Fibroblast of skin of left quadriceps (primary cell): ENCODE measurements at regions not wholly inside any gene's neighbourhood (a gene's known extent, or its start where the extent isn't known, plus 50 kb on each side); places are given as distances from the start of the nearest gene placed in this dataset.
A peak's percentile ranks its signal among the peaks of the same experiment; 100 is the strongest.

ENCODE experiments used
- DNase-seq, 2 experiments: peaks; one replicate each; pipeline ENCODE4 v3.0.0-alpha.2; 2013; ENCODE audit warnings: low read depth in 2 of 2

DNA sequence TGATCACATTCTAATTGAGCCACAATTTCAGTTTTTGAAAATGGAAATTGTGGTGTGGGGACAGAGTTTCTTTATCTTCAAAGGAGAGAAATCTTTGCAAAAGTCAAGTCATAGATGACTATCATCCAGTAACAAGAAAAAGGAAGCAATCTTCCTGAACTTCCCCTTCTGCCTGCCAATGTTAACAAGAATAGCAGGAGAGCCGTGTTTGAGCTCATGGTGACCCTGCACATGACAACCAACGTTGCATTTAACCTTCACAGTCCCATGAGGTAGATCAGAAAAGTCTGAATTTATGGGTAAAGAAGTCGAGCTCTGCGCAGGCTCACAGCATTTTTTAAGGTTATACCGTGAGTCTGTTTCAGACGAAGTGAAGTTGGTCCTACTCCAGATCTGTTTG lies 454.9 kb downstream of the LPIN1 start:
- no peak for DNase-seq

- DNase-seq = peak in 1 of 2 experiments; percentile 27
Measured at GRCh38 chr2:12202313-12203075, 456.1 kb downstream of the LPIN1 start.

GRCh38 chr2:12203528-12203927 lies 457.1 kb downstream of the LPIN1 start:
- DNase-seq = no peak

DNA sequence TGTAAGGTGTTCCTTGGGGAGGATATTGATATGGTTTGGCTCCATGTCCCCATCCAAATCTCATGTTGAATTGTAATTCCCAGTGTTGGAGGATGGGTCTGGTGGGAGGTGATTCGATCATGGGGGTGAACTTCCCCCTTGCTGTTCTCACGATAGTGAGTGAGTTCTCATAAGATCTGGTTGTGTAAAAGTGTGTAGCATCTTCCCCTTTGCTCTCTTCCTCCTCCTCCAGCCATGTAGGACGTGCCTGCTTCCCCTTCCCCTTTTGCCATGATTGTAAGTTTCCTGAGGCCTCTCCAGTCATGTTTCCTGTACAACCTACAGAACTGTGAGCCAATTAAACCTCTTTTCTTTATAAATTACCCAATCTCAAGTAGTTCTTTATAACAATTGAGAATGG lies 458.7 kb downstream of the LPIN1 start:
- no peak for DNase-seq

DNA sequence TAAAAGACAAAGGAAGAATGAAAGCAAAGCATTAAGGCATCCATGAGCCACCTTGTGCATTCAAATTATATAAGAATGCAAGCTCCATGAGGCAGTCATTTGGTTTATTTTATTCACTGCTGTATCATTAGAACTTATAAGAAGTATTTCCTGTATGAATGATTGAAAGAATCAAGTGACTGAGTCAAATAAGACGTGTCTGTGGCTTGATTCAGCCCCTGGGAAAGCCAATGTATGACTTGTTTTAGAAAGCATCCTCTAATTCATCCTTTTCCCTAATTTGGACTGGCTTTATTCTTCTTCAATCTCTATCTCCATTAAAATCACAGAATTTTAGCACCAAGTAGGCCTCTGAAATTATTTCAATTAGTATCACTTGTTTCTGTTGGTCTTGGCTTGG lies 461.1 kb downstream of the LPIN1 start:
- no peak for DNase-seq

- no peak for DNase-seq
Measured at GRCh38 chr2:12210016-12210933, 463.8 kb downstream of the LPIN1 start.

DNA sequence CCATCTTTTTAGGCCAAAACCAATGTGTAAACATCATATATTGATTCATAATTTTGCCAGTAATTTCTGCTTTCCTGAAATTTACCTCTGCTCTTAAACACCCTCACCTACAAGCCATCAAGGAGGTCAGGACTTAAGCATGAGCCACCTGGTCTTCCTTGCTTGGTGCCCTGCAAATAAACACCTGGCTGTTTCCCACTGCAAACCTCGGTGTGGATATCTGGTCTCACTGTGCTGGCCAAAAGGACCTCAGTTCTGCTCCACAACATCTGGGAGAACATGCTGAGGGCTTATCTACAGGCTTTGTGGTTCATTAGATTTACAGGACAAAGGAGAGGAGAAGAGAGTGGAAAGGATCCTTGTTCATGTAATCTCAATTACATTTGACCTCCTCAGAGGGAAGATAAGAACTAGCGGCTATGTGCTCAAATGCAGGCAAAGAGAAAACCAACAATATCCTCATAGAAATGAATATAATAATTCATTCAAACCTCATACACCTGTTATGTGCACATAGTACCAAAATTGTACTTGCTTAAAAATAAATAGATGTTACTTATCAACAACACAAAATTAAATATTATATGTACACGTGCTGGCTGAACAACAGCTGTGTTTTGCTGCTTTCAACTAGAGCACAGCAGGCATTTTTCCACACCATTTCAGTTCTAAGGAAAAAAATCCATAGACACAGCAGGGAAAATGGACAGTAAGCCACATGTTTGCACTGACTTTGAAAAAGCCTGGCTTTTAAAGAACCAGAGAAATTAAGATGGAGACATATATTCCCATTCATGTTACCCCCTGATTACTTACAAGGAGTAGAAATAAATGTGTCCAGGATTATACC lies 465.1 kb downstream of the LPIN1 start:
- DNase-seq = no peak

DNA sequence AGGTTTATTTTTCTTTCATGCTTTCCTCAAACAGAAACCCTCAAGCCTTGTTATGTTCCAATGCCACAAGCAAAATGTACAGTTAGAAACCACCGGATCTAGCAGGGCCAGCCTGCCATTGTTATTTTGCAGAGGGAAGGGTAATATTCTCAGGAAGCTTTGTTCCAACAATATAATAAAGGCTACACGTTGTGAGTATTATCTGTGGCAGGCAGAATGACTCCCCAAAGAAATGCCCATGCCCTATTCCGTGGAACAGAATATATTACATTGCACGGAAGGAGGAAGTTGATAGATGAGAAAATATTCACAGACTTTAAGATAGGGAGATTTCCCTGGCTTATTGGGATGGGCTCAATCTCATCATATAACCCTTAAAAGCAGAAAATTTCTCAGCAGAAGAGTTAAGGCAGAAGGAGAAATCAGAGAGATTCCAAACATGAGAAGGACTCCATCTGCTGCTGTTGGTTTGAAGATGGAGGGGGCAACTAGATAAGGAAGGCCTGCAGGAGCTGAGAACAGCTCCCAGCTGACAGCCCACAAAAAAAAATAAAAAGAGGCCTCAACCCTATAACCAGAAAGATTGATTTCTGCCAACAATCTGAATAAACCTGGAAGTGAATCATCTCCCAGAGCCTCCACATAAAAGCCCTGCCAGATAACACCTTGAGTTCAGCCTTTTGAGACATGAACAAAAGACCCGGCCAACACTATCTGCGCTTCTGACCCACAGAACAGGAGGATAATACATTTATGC lies 466.6 kb downstream of the LPIN1 start:
- no peak for DNase-seq

DNA sequence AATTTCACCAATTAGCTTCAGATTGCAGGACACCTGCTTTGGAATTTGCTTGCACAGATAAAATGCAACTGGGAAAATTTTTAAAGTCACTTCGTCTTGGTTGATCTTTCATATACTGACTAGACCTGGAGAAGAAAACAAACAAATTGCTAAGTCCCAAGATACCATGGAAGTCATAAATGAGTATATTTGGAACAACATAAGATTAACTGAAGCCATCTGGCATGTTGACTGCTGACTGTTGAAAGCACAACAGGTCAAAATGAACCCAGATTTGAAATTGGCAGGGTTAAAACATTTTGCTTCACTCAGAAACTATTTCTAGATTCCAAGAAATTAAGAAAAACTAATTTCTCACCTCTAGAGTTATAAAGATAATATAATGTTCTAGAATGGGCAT lies 470.7 kb downstream of the LPIN1 start:
- DNase-seq = no peak

GRCh38 chr2:12219761-12220160 lies 473.3 kb downstream of the LPIN1 start:
- no peak for DNase-seq

DNA sequence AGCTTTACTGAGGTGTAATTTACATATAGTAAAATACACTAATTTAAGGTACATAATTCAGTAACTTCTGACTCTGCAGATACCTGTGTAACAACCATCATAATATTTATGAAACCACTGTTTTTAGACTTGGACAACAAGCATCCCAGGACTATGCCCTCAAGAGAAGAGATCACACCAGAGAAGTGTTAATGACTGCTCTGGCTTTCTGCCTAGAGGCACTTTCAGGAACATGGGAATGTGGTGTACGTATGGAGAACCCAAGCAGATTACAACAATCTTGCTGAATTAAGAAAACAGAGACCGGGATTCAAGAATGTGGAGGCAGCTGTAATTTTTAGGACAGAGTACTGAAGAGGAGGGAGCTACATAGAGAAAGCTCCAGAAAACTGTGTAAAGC lies 475.2 kb downstream of the LPIN1 start:
- DNase-seq = no peak

- DNase-seq = no peak
Measured at GRCh38 chr2:12222554-12222953, 476.1 kb downstream of the LPIN1 start.

DNA sequence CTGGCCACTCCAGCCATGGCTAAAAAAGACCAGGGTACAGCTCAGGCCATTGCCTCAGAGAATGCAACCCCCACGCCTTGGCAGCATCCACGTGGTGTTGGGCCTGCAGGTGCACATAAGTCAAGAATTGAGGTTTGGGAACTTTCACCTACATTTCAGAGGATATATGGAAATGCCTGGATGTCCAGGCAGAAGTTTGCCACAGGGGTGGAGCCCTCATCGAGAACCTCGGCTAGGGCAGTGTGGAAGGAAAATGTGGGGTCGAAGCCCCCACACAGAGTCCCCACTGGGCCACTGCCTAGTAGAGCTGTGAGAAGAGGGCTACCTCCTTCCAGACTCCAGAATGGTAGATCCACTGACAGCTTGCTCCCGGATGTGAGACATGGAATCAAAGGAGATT lies 477.3 kb downstream of the LPIN1 start:
- DNase-seq = no peak

DNA sequence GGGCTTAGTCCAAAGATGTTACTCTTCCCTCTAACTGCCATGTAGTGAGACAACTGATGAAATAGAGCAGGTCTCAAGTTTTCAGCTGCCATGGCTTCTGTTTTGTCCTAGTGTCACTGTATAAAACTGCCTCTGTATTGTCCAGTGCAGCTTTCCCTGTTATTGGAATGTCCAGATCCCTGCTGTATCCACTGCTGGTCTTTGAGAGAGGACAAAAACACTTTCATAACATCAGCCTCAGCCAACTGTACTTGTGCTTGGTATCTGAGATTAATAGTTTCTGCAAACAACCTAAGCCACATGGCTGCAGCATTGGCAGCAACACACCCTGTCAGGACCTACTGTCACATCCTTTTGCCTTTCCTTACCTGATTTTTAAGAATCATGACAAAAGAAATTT lies 480.2 kb downstream of the LPIN1 start:
- no peak for DNase-seq

GRCh38 chr2:12227941-12228608 lies 481.6 kb downstream of the LPIN1 start:
- peak; percentile 41 to 42 for DNase-seq

DNA sequence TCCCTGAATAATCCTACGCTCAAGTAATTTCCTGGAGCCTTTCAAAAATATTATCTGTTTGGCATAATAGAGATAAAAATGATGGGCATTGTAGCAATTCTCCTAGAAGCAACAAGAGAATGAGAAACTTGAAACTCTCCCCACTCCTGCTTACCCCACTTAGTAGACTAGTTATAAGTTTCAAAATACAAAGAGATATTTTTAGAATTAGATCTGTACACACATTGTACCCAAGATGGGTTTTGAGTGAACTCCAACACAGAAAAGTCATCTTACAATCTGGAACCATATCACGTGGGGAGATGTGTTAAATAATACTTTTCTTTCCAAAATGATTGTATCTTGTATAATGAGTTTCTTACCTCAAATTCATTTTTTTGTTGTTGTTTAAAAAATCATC lies 484.9 kb downstream of the LPIN1 start:
- no peak for DNase-seq

DNA sequence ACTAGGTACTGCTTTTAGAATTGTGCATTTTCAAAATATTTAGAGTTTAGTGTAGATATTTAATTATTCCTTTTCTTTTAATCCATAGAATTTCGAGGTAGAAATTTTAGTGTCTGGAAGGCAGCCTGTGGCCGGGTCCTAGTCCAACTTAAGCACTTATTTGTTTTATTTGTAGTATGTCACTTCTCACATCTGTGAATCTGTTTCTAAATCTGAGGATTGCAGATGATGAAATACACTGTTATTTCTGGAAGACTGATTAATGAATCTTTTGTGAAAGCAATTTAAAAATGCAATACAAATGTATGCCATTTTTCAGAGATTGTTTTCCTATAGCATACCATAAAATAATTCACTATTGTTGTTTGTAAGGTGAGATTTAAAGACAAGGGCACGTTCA lies 483.9 kb upstream of the TRIB2 start:
- DNase-seq = no peak

DNA sequence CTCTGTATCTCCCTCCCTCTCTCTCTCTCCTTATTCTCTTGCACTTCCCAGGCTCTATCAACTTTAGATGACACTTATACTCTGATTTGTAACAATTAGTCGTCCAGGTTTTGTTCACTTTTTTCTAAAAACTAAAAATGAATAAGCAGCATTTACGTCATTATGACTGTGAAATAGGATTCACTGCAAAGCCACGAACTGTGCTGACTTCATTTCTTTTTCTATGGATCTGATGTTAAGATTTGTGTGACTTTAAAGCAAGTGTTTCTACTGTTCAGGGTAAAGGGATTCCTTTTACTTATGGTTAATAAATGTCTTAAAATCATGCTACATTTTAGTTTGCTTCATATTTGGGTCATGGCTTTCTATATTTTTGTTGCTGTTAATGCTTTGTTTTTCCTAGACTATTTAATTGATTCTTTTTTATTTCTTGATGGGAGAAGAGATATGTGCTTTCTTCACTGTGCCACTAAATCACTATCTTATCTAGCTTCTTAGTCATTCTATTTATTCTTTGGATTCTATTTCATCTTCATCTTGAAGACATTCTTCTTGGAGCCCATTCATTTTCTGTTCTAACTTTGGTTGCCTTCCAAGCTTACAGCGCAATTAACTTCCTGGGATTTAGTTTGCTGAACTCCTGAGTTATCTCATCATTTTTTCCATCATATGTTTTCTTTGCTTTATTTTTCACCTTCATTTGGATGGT lies 480.4 kb upstream of the TRIB2 start:
- DNase-seq = no peak

DNA sequence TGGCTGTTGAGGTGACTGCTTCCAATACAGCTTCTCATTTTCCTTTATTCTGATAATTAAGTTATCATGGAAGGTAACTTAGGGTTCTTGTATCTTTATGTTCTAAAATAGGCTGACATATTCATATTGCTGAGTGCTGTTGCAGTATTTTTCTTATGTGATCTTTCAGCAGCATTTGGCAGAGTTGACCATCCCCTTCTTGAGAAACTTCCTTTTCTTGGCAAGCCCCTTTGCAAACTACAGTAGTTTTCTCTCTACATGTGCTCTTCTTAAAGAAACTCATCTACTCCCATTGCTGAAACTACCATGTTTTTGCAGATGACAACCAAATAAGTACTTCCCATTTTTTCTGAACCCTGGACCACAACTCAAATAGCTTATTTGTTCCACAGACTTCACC lies 476.5 kb upstream of the TRIB2 start:
- no peak for DNase-seq

DNA sequence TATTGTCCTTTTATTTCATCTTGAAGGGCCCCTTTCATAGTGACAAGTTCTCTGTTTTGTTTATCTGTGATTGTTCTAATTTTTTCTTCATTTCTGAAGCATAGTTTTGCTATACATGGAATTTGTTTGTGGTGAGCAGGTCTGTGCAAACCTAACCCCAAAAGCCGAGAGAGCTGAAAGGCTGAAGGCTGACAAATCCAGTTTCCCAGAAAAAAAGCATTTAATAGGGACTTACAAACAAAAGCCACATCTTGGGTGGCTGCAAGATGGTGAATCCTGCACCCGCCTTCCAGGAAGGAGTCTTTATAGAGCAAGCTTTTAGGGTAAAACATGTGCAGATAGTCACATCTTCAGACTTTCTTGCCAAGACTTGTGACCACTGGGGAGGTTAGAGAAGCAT lies 473.4 kb upstream of the TRIB2 start:
- no peak for DNase-seq
